GM20000 (cell line): ENCODE measurements at regions not wholly inside any gene's neighbourhood (a gene's known extent, or its start where the extent isn't known, plus 50 kb on each side); places are given as distances from the start of the nearest gene placed in this dataset.

Experiments used
- DNase-seq: peaks from one replicate; pipeline ENCODE4 v3.0.0; 2012; ENCODE audit warnings: low spot score
- TF ChIP-seq, protein P1 (sequence below): IDR thresholded peaks from 2 replicates; pipeline ENCODE4 v1.5.1; 2012; ENCODE audit warnings: mild to moderate bottlenecking, control low read depth; ENCODE audit errors: extremely low read depth, missing control alignments

DNA sequence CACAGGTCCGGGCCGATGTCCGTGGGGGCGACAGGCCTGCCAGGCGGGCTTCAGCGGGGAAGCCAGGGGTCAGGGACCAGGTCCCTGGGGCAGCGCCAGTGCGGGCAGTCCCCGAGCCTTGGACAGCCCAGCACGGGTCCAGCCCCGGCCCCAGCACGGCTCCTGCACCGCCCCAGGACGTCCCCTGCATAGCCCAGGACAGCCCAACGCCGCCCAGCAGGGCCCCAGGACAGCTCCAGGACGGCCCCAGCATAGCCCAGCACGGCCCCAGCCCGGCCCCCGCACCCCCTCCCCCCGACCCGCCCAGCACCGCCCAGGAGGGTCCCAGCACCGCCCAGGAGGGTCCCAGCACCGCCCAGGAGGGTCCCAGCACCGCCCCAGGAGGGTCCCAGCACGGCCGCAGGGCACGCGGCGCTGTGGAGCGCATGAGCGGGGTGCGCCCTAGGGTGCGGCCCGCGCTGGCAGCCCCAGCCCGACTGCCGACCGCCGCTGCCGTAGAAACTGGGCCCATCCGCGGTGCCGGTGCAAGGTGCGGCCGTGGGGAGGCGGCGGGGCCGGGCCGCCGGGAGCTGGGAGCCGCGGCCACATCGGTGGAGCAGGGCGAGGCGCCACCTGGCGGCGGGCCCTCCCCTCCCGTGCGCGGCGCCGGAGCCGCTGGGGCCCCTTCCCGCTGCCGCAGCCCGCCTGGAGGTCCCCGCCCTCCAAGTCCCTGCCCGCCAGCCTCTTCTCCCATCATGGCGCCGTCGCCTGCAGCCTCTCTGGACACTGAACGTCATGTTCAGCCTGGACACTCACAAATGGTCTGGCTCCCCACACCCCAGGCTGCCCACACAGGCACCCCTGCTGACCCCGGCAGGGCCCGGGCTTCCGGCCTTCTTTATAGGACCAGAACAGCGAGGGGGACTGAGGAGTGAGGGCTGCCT is 106.8 kb upstream of the NKX1-1 start:
- peak; percentile 69 for DNase-seq

DNA sequence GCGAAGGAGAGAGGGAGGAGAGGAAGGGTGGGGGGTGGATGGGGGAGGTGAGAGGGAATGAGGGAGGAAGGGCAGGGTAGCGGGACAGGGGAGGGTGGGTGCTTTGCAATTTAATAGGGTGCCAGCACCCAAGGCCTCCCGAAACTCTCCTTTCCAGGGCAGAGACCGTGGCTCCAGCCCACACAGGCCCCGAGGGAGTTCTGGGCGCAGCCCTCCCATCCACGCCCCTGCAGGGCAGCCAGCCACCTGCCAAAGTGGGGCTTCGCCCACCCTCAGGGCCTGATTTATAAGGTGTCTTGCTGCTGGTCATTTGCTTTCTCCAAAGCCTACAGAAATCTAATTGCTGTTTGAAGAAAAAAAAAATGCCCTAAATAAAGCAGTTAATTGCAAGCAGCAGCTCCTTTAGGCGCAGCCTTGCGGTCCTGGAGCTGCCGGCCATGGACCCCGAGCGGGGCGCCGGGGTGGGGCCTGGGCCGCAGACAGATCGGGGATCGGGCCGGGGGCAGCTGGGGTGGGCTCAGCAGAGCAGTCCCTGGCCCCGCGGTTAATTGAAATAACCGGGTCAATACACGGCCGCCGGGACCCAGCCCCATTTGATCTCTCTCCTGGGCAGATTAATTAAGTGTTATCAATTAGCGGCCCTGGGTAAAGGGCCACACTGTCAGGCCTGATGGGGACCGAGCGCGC is 106.0 kb upstream of the NKX1-1 start:
- TF ChIP-seq, protein P1, sequence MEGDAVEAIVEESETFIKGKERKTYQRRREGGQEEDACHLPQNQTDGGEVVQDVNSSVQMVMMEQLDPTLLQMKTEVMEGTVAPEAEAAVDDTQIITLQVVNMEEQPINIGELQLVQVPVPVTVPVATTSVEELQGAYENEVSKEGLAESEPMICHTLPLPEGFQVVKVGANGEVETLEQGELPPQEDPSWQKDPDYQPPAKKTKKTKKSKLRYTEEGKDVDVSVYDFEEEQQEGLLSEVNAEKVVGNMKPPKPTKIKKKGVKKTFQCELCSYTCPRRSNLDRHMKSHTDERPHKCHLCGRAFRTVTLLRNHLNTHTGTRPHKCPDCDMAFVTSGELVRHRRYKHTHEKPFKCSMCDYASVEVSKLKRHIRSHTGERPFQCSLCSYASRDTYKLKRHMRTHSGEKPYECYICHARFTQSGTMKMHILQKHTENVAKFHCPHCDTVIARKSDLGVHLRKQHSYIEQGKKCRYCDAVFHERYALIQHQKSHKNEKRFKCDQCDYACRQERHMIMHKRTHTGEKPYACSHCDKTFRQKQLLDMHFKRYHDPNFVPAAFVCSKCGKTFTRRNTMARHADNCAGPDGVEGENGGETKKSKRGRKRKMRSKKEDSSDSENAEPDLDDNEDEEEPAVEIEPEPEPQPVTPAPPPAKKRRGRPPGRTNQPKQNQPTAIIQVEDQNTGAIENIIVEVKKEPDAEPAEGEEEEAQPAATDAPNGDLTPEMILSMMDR = no peak
- DNase-seq = no peak

More for the DNA sequence above, 106.8 kb upstream of the NKX1-1 start:
- TF ChIP-seq, protein P1 = peak; percentile 21

DNA sequence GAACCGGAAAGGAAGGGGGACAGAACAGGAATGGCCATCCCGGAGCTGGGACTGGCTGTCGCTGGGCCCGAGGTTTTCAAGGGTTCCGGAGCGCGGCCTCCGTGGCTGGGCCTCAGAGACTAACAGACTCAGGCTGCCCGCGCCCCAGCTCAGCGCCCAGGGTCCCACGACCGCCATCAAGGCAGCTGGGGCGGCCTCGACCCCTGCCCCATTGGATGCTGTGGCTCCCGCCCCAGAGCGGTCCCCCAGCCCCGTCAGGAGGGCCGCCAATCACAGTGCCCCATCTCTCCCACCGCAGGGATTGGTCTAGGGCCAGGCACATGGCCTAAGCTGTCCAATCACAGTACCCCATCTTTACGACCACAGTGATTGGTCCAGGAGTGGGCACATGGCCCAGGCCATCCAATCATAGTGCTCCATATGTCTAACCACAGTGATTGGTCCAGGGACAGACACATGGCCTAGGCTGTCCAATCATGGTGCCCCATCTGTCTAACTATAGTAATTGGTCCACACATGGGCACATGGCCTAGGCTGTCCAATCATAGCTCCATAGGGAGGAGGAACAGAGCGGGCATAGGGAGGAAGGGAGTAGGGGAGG is 105.3 kb upstream of the NKX1-1 start:
- no peak for DNase-seq

DNA sequence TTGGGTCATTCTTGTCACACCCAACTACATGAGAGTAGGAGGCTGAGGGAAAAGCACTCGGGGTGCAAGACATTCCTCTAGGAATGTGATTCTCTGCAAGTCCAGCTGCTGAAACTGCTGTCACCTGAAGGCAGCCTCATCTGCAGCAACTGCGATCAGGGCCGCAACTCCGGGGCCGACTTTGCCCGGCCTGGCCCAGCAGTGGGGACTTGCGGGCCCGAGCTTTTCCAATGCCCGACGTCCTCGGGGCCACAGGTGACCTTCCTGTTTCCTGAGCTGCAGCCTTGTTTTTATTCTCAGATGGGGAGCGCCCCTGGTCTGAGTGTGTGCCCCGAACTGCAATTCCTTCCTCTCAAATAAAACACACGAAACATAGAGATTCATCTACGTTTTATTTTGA is 104.7 kb upstream of the NKX1-1 start:
- no peak for DNase-seq
- TF ChIP-seq, protein P1 = no peak

More for the DNA sequence above, 105.3 kb upstream of the NKX1-1 start:
- TF ChIP-seq, protein P1 = no peak

DNA sequence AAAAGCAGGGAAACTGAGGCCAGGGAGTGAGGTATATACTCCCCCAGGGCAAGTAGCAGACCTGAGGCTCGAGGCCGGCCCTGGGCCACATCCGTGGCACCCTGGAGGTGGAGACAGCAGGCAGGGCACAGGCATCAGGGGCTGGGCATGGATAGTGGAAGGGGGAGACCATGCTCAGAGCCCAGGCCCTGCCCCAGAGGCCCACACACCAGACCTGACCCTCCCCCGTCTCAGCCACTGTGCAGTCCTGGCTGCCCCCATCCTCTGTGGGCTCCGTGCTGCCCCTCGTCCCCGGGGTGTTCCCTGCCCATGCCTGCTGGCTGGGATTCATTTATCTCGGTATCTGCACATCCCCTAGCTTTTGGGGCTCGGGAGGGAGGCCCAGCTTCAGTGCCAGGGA is 103.1 kb upstream of the NKX1-1 start:
- TF ChIP-seq, protein P1 = no peak
- no peak for DNase-seq

DNA sequence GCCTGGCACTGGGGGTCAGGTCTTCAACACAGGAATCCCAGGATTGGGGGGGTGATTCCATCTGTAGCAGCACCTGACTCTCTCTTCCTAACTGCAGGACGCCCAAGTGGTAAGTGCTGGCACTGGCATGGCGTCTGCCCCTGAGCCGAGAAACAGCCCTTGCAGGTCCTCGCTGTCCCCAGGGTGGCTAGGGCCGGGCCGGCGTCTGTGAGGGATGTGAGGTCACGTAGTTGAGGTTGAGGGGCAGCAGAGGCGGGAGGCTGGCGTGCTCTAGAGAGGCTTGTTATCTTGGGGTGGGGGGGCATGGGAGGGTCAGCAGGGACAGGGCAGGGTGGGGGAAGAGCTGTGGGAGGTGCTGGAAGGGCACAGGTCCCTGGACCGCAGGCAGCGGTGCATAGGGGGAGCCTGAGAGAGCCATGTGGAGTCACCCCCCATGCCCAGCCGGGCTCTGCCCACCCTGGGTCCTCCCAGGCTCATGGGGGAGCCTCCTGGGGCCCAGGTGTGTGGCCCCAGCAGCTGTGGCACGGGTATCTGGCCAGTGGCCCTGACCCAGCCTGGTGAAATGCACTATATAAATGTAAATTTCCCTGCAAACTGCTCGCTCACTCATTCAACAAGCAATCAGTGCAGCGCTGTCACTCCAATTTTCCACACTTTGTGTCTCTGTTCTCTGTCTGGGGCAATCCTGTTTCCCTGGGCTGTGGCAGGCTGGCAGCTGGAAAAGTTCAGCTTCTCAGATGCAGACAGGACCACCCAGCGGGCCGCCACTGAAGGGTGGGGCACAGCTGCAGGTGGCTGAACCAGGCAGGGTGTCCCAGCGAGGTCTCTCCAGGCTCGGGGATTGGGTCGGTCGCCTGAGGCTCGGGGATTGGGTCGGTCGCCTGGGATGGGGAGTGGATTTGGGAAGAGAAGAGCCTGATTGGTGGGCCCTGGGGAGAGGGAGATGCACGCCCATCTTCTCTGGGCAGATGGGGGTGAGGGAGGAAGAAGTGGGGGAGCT is 102.2 kb upstream of the NKX1-1 start:
- TF ChIP-seq, protein P1 = no peak
- no peak for DNase-seq
